ENCODE measurements at regions not wholly inside any gene's neighbourhood (a gene's known extent, or its start where the extent isn't known, plus 50 kb on each side); places are given as distances from the start of the nearest gene placed in this dataset.

- TF ChIP-seq TAF1 (IDR thresholded peaks at IDR 0.05; ENCODE audit: low read depth, low read length) (no peak), POLR2A (IDR thresholded peaks at IDR 0.05; ENCODE audit: low read depth, low read length) (no peak), POLR2AphosphoS5 (IDR thresholded peaks at IDR 0.05; ENCODE audit: low read depth, low read length) (no peak), SPI1 (IDR thresholded peaks at IDR 0.05; ENCODE audit: low read depth, low read length) (no peak), POU2F2 (IDR thresholded peaks at IDR 0.05; ENCODE audit: low read depth, low read length) (no peak)
Observed at GRCh38 chr20:6673071-6673470, 94.4 kb upstream of the BMP2 start.

Data from GM12891 (cell line).